Activated naive CD4-positive, alpha-beta T cell treated with anti-CD3 and anti-CD28 coated beads, Interleukin-2, amount 50 U/mL, for 72 hours (primary cell): ENCODE measurements at regions not wholly inside any gene's neighbourhood (a gene's known extent, or its start where the extent isn't known, plus 50 kb on each side); places are given as distances from the start of the nearest gene placed in this dataset.
"Not testable (repeated sequence)": the region's sequence is repeated elsewhere in the genome, so short reads cannot be mapped to it uniquely, and the experiment has no call there.

ENCODE experiments used
- ATAC-seq, 2 donors: fragments of 150-1000 bp; cut with Tn5 transposase; 2 replicates each; pipeline ENCODE4 v1.10.0; 2021; ENCODE audit warnings: mild to moderate bottlenecking in 2 of 2, moderate library complexity in 2 of 2
- DNase-seq, 2 donors: peaks; one replicate each; pipeline ENCODE4 v3.0.0; 2021 to 2022; ENCODE audit warnings: low spot score in 2 of 2
- H3K27ac Mint-ChIP-seq, 2 donors: one replicate each; pipeline ENCODE4 v1.8.0; 2022; ENCODE audit warnings: mild to moderate bottlenecking in 2 of 2, mixed read lengths in 2 of 2
- H3K36me3 Mint-ChIP-seq, 2 donors: one replicate each; pipeline ENCODE4 v1.8.0; 2022; ENCODE audit warnings: mixed read lengths in 2 of 2
- H3K9me3 Mint-ChIP-seq, 2 donors: one replicate each; pipeline ENCODE4 v1.8.0; 2022; ENCODE audit warnings: mixed read lengths in 2 of 2

DNA sequence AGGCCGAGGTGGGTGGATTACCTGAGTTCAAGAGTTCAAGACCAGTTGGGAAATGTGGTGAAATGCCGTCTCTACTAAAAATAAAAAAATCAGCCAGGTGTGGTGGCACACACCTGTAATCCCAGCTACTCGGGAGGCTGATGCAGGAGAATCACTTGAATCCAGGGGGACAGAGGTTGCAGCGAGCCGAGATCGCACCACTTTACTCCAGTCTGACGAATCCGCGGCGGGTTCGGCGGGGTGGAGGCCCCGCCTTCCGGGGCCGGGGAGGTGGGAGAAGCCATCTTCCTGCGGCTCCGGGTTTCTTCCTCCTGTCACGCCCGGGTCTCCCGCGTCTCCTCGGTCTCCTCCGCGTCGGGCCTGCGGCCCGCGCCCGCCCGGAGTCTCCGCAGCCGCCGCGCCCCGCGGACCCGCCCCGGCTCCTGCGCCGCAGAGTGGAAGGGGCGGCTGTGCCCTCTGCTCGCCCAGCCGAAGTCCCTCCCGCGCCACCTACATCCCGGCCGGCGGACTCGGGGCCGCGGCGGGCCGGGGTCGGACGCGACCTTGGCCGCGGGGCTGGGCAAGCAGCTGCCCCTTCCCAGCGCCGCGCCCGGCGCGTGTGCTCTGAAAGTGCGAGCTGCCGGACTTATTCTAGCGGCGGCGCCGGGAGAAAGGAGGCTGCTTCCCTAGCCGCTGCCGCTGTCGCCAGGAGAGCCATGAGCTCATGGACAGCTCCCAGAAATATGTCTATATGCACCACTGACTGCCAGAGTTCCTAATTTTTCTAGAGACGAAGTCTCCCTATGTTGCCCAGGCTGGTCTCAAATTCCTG lies 97.2 kb downstream of the LAT start:
- not testable (repeated sequence) for H3K36me3 Mint-ChIP-seq

DNA sequence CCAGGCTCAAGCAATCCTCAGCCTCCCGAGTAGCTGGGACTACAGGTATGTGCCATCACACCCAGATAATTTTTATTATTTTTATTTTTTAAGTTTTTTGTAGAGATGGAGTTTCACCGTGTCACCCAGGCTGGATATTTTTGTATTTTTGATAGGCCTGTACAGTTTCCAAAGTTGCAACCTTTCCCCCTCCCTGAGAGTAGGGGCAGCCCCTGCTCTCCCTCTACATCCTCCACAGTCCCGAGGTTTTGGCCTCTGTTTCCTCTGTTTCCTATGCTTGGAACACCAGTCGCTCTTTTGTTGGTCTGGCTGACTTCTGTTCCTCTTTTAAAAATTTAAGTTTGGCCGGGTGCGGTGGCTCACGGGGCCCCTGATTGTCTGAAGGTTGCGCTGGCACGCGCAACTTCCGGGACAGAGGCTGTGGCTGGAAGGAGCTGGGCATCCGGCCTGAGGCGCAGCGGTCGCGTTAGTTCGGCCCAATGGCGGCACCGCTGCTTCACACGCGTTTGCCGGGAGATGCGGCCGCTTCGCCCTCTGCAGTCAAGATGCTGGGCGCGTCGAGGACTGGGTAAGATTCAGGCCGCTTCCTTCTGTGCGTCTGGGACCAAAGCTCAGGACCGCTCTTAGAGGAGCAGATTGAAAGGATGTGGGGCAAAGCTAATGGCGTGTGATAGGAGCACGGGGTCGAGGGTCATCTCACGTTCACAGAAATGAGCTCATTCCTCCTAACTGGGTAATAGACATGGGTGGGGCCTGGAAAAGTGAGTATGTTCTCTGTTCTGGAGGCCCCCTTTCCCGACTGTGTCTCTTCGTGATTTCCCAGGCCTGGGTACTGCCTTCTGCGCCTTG lies 89.9 kb downstream of the LAT start:
- peak; percentile 27 to 76 for DNase-seq
- H3K9me3 Mint-ChIP-seq, result not testable (repeated sequence)
- peak; percentile 96 to 97 for ATAC-seq
- H3K36me3 Mint-ChIP-seq, result peaks cover 0 to 18% of the 10 kb centered on the region in 2 donors
- peak overlapping the region; percentile 97 for H3K27ac Mint-ChIP-seq

More for the DNA sequence above, 97.2 kb downstream of the LAT start:
- ATAC-seq, result peak; percentile 80 to 92
- H3K27ac Mint-ChIP-seq, result peak overlapping the region in 1 of 2 donors; percentile 63
- not testable (repeated sequence) for H3K9me3 Mint-ChIP-seq
- peak; percentile 34 to 64 for DNase-seq

DNA sequence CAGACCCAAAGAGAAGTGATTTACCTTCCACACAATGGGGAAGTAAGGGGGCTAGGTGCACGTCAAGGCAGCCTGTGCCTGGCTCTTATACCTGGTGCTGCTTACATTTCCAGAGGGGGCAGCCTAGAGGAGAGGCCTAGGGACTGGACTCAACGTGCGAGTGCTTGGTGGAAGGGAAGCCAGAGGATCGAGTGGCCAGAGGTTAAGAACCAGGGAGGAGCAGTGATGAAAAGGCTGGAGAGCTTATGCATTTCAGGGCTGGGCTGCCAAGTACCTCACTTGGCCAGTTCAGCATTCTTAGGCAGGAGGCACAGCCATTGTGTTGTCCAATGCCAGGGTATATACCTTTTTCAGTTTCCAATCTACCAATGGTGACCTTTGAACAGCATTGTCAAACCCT lies 77.4 kb downstream of the LAT start:
- DNase-seq, H3K9me3 Mint-ChIP-seq, ATAC-seq, H3K36me3 Mint-ChIP-seq, H3K27ac Mint-ChIP-seq: not testable (repeated sequence)

DNA sequence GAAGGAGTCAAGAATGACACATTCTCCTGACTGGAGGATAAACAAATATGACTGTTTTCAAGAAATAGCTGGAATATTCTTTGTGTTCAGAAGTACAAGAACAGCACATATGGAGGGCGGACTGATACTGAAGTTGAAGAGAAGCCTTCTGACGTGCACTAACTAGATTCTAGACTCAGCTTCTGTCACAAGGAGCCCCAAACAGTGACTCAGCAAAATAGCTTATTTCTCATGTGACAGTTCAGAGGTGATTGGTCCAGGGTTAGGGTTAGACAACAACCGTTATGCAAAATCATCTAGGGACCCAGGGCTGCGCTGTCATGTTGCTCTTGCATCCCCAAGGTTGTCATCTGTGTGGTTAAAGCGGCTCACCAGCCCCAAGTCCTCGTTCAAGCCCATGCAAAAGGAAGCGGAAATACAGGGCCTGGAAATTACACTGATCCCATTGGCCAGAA lies 76.6 kb downstream of the LAT start:
- not testable (repeated sequence) for H3K36me3 Mint-ChIP-seq, DNase-seq, ATAC-seq, H3K9me3 Mint-ChIP-seq, H3K27ac Mint-ChIP-seq

DNA sequence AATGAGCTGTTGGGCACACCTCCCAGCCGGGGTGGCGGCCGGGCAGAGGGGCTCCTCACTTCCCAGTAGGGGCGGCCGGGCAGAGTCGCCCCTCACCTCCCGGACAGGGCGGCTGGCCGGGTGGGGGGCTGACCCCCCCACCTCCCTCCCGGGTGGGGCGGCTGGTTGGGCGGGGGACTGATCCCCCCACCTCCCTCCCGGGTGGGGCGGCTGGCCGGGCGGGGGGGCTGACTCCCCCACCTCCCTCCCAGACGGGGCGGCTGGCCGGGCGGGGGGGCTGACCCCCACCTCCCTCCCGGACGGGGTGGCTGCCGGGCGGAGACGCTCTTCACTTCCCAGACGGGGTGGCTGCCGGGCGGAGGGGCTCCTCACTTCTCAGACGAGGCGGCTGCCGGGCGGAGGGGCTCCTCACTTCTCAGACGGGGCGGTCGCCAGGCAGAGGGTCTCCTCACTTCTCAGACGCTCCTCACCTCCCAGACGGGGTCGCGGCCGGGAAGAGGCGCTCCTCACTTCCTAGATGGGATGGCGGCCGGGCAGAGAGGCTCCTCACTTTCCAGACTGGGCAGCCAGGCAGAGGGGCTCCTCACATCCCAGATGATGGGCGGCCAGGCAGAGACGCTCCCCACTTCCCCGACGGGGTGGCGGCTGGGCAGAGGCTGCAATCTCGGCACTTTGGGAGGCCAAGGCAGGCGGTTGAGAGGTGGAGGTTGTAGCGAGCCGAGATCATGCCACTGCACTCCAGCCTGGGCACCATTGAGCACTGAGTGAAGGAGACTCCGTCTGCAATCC lies 75.4 kb downstream of the LAT start:
- not testable (repeated sequence) for DNase-seq, H3K9me3 Mint-ChIP-seq, H3K27ac Mint-ChIP-seq, ATAC-seq, H3K36me3 Mint-ChIP-seq

DNA sequence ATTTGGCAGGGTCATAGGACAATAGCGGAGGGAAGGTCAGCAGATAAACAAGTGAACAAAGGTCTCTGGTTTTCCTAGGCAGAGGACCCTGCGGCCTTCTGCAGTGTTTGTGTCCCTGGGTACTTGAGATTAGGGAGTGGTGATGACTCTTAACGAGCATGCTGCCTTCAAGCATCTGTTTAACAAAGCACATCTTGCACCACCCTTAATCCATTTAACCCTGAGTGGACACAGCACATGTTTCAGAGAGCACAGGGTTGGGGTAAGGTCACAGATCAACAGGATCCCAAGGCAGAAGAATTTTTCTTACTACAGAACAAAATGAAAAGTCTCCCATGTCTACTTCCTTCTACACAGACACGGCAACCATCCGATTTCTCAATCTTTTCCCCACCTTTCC lies 74.7 kb downstream of the LAT start:
- not testable (repeated sequence) for DNase-seq, ATAC-seq, H3K36me3 Mint-ChIP-seq, H3K27ac Mint-ChIP-seq, H3K9me3 Mint-ChIP-seq
